ENCODE measurements at regions not wholly inside any gene's neighbourhood (a gene's known extent, or its start where the extent isn't known, plus 50 kb on each side); places are given as distances from the start of the nearest gene placed in this dataset.

- DNase-seq (no peak), ATAC-seq (ENCODE audit: low read depth) (no peak)
- Mint-ChIP-seq H3K27ac (no peak overlapping the region), H3K9me3 (ENCODE audit: insufficient read depth) (no peaks in the 10 kb centered on the region), H3K4me3 (no peak overlapping the region), H3K4me1 (no peaks in the 10 kb centered on the region), H3K27me3 (no peaks in the 10 kb centered on the region)
- CTCF ChIA-PET: no interaction called here
- Histone ChIP-seq H4K20me1 (ENCODE audit: control insufficient read depth, insufficient read depth, low read length, poor library complexity, severe bottlenecking) (no peaks in the 10 kb centered on the region), H3K9me3 (ENCODE audit: control extremely low read depth in 1 of 3, control insufficient read depth in 2 of 3, insufficient read depth in 1 of 3, low read length in 2 of 3) (peaks cover 0 to 4% (median 0%) of the 10 kb centered on the region in 3 donors), H3K4me3 (ENCODE audit: control extremely low read depth in 1 of 5, extremely low read depth in 1 of 5, insufficient read depth in 1 of 5, low read depth in 2 of 5, low read length in 4 of 5) (no peak overlapping the region), H3K36me3 (replicated peaks in 1 of 2; ENCODE audit: control extremely low read depth in 1 of 2, control insufficient read depth in 1 of 2, extremely low read depth in 1 of 2, insufficient read depth in 2 of 2, low read length in 1 of 2) (no peaks in the 10 kb centered on the region), H3K4me1 (ENCODE audit: control insufficient read depth in 2 of 2, insufficient read depth in 2 of 2, low read length in 2 of 2) (no peaks in the 10 kb centered on the region), H2AFZ (ENCODE audit: insufficient read depth, low read depth, low read length, poor library complexity, severe bottlenecking) (no peak overlapping the region), H3K79me2 (ENCODE audit: control insufficient read depth, insufficient read depth, low read length) (no peaks in the 10 kb centered on the region), H3K9ac (ENCODE audit: low read length) (no peak overlapping the region), H3K27me3 (replicated peaks in 1 of 4; ENCODE audit: control extremely low read depth in 1 of 4, control insufficient read depth in 3 of 4, insufficient read depth in 4 of 4, low read length in 3 of 4) (no peaks in the 10 kb centered on the region), H3K27ac (ENCODE audit: low read length in 2 of 2) (no peak overlapping the region), H3K4me2 (replicated peaks; ENCODE audit: low read depth, low read length, poor library complexity, severe bottlenecking) (no peak overlapping the region)
- TF ChIP-seq CTCF (IDR thresholded peaks at IDR 0.05): no peak
- TF ChIP-seq EZH2 (IDR thresholded peaks at IDR 0.05; ENCODE audit: borderline replicate concordance, insufficient read depth, low read depth, low read length, poor library complexity, severe bottlenecking): no peak
- intact Hi-C loops (cut with micrococcal nuclease): no loop called here
- 90% methylated on average over 2 of the region's 5 CpGs for WGBS (ENCODE audit: insufficient coverage)
- POLR2A ChIA-PET: no interaction called here
These were observed 54.5 kb upstream of the FZD8 start for GRCh38 chr10:35696392-35697287.

GRCh38 chr10:35693800-35694199 is 51.7 kb upstream of the FZD8 start:
- no peak for DNase-seq
- no peak for ATAC-seq (ENCODE audit: low read depth)
- Histone ChIP-seq H2AFZ (ENCODE audit: insufficient read depth, low read depth, low read length, poor library complexity, severe bottlenecking) (no peak overlapping the region), H3K79me2 (ENCODE audit: control insufficient read depth, insufficient read depth, low read length) (no peaks in the 10 kb centered on the region), H3K4me3 (ENCODE audit: control extremely low read depth in 1 of 5, extremely low read depth in 1 of 5, insufficient read depth in 1 of 5, low read depth in 2 of 5, low read length in 4 of 5) (no peak overlapping the region), H3K27me3 (replicated peaks in 1 of 4; ENCODE audit: control extremely low read depth in 1 of 4, control insufficient read depth in 3 of 4, insufficient read depth in 4 of 4, low read length in 3 of 4) (no peaks in the 10 kb centered on the region), H3K9ac (ENCODE audit: low read length) (no peak overlapping the region), H3K36me3 (replicated peaks in 1 of 2; ENCODE audit: control extremely low read depth in 1 of 2, control insufficient read depth in 1 of 2, extremely low read depth in 1 of 2, insufficient read depth in 2 of 2, low read length in 1 of 2) (no peaks in the 10 kb centered on the region), H4K20me1 (ENCODE audit: control insufficient read depth, insufficient read depth, low read length, poor library complexity, severe bottlenecking) (no peaks in the 10 kb centered on the region), H3K4me1 (ENCODE audit: control insufficient read depth in 2 of 2, insufficient read depth in 2 of 2, low read length in 2 of 2) (no peaks in the 10 kb centered on the region), H3K9me3 (ENCODE audit: control extremely low read depth in 1 of 3, control insufficient read depth in 2 of 3, insufficient read depth in 1 of 3, low read length in 2 of 3) (no peaks in the 10 kb centered on the region), H3K4me2 (replicated peaks; ENCODE audit: low read depth, low read length, poor library complexity, severe bottlenecking) (no peak overlapping the region), H3K27ac (ENCODE audit: low read length in 2 of 2) (no peak overlapping the region)
- H3K27me3 Mint-ChIP-seq: peaks cover 10% of the 10 kb centered on the region
- intact Hi-C loops (cut with micrococcal nuclease): no loop called here
- WGBS (ENCODE audit: insufficient coverage): no CpG with 5 or more reads among the region's 6 CpGs
- no peak overlapping the region for H3K4me3 Mint-ChIP-seq
- H3K9me3 Mint-ChIP-seq (ENCODE audit: insufficient read depth): peaks cover 6% of the 10 kb centered on the region
- TF ChIP-seq EZH2 (IDR thresholded peaks at IDR 0.05; ENCODE audit: borderline replicate concordance, insufficient read depth, low read depth, low read length, poor library complexity, severe bottlenecking) (no peak), CTCF (IDR thresholded peaks at IDR 0.05) (no peak)
- ChIA-PET CTCF (no interaction called here), POLR2A (no interaction called here)
- H3K27ac Mint-ChIP-seq: no peak overlapping the region
- no peaks in the 10 kb centered on the region for H3K4me1 Mint-ChIP-seq

Data from B cell (primary cell).